ENCODE measurements at regions not wholly inside any gene's neighbourhood (a gene's known extent, or its start where the extent isn't known, plus 50 kb on each side); places are given as distances from the start of the nearest gene placed in this dataset.

GRCh38 chr14:28468191-28469151, 298.1 kb upstream of the FOXG1 start:
- no peak for DNase-seq
- no peak for TF ChIP-seq GATA1 (IDR thresholded peaks at IDR 0.05; ENCODE audit: low read depth, low read length)
- no peak for TF ChIP-seq POLR2A (IDR thresholded peaks at IDR 0.05; ENCODE audit: low read length)

- TF ChIP-seq GATA1 (IDR thresholded peaks at IDR 0.05; ENCODE audit: low read depth, low read length) (no peak), POLR2A (IDR thresholded peaks at IDR 0.05; ENCODE audit: low read length) (no peak)
- DNase-seq = no peak
Measured at GRCh38 chr14:28482251-28483040, 284.1 kb upstream of the FOXG1 start.

GRCh38 chr14:28483506-28483905, 283.1 kb upstream of the FOXG1 start:
- DNase-seq = no peak
- TF ChIP-seq GATA1 (IDR thresholded peaks at IDR 0.05; ENCODE audit: low read depth, low read length) = no peak
- no peak for TF ChIP-seq POLR2A (IDR thresholded peaks at IDR 0.05; ENCODE audit: low read length)

- TF ChIP-seq POLR2A (IDR thresholded peaks at IDR 0.05; ENCODE audit: low read length) = no peak
- no peak for TF ChIP-seq GATA1 (IDR thresholded peaks at IDR 0.05; ENCODE audit: low read depth, low read length)
Measured at GRCh38 chr14:28488684-28489083, 277.9 kb upstream of the FOXG1 start.

GRCh38 chr14:28493516-28493915, 273.1 kb upstream of the FOXG1 start:
- DNase-seq = no peak
- TF ChIP-seq GATA1 (IDR thresholded peaks at IDR 0.05; ENCODE audit: low read depth, low read length) (no peak), POLR2A (IDR thresholded peaks at IDR 0.05; ENCODE audit: low read length) (no peak)

More at GRCh38 chr14:28488684-28489083, 277.9 kb upstream of the FOXG1 start:
- DNase-seq = no peak

- no peak for TF ChIP-seq GATA1 (IDR thresholded peaks at IDR 0.05; ENCODE audit: low read depth, low read length)
- TF ChIP-seq POLR2A (IDR thresholded peaks at IDR 0.05; ENCODE audit: low read length) = no peak
- no peak for DNase-seq
Measured at GRCh38 chr14:28494196-28494595, 272.4 kb upstream of the FOXG1 start.

GRCh38 chr14:28496364-28496763, 270.2 kb upstream of the FOXG1 start:
- no peak for TF ChIP-seq GATA1 (IDR thresholded peaks at IDR 0.05; ENCODE audit: low read depth, low read length)
- TF ChIP-seq POLR2A (IDR thresholded peaks at IDR 0.05; ENCODE audit: low read length) = no peak
- no peak for DNase-seq

- no peak for DNase-seq
- TF ChIP-seq GATA1 (IDR thresholded peaks at IDR 0.05; ENCODE audit: low read depth, low read length) (no peak), POLR2A (IDR thresholded peaks at IDR 0.05; ENCODE audit: low read length) (no peak)
Measured at GRCh38 chr14:28502517-28502916, 264.1 kb upstream of the FOXG1 start.

- TF ChIP-seq POLR2A (IDR thresholded peaks at IDR 0.05; ENCODE audit: low read length) = no peak
- no peak for TF ChIP-seq GATA1 (IDR thresholded peaks at IDR 0.05; ENCODE audit: low read depth, low read length)
- DNase-seq = no peak
Measured at GRCh38 chr14:28515571-28515970, 251.0 kb upstream of the FOXG1 start.

GRCh38 chr14:28536889-28537288, 229.7 kb upstream of the FOXG1 start:
- TF ChIP-seq POLR2A (IDR thresholded peaks at IDR 0.05; ENCODE audit: low read length) (no peak), GATA1 (IDR thresholded peaks at IDR 0.05; ENCODE audit: low read depth, low read length) (no peak)
- DNase-seq = no peak

GRCh38 chr14:28542040-28542439, 224.5 kb upstream of the FOXG1 start:
- DNase-seq = no peak
- no peak for TF ChIP-seq POLR2A (IDR thresholded peaks at IDR 0.05; ENCODE audit: low read length)

GRCh38 chr14:28565345-28565744, 201.2 kb upstream of the FOXG1 start:
- TF ChIP-seq POLR2A (IDR thresholded peaks at IDR 0.05; ENCODE audit: low read length) = no peak
- no peak for TF ChIP-seq GATA1 (IDR thresholded peaks at IDR 0.05; ENCODE audit: low read depth, low read length)
- no peak for DNase-seq

- no peak for TF ChIP-seq POLR2A (IDR thresholded peaks at IDR 0.05; ENCODE audit: low read length)
- no peak for TF ChIP-seq GATA1 (IDR thresholded peaks at IDR 0.05; ENCODE audit: low read depth, low read length)
- no peak for DNase-seq
Measured at GRCh38 chr14:28570391-28570790, 196.2 kb upstream of the FOXG1 start.

- DNase-seq = no peak
- no peak for TF ChIP-seq POLR2A (IDR thresholded peaks at IDR 0.05; ENCODE audit: low read length)
- no peak for TF ChIP-seq GATA1 (IDR thresholded peaks at IDR 0.05; ENCODE audit: low read depth, low read length)
Measured at GRCh38 chr14:28571636-28572035, 195.0 kb upstream of the FOXG1 start.
